ENCODE measurements at regions not wholly inside any gene's neighbourhood (a gene's known extent, or its start where the extent isn't known, plus 50 kb on each side); places are given as distances from the start of the nearest gene placed in this dataset.

GRCh38 chr10:43774234-43774769, 125.6 kb upstream of the ZNF32 start:
- H3K4me3 ChIP-seq (replicated peaks in 1 of 2; ENCODE audit: low read depth in 1 of 2, low read length in 2 of 2) = no peak overlapping the region
- no peaks in the 10 kb centered on the region for H3K9me2 ChIP-seq (ENCODE audit: insufficient read depth)
- BruUV-seq (replicated peaks) = no TSS peak
- no peak for DNase-seq (ENCODE audit: low read depth, low spot score)
- no peaks in the 10 kb centered on the region for H3K36me3 ChIP-seq (ENCODE audit: control insufficient read depth in 1 of 2, insufficient read depth in 2 of 2, low read length in 2 of 2)
- ChIA-PET CTCF (no interaction called here), POLR2A (no interaction called here), RAD21 (ENCODE audit: low non-redundant PET in 1 of 2, low total read pairs in 2 of 2, uncharacterized antibody in 2 of 2, unreplicated experiment in 2 of 2) (no interaction called here)
- no peaks in the 10 kb centered on the region for H3K4me1 ChIP-seq (ENCODE audit: control insufficient read depth in 1 of 2, insufficient read depth in 2 of 2, low read length in 2 of 2)
- H2AFZ ChIP-seq (ENCODE audit: low read depth, low read length, poor library complexity, severe bottlenecking) = no peak overlapping the region
- no peaks in the 10 kb centered on the region for H4K20me1 ChIP-seq (ENCODE audit: insufficient read depth)
- H3K27ac ChIP-seq (ENCODE audit: low read depth, low read length) = no peak overlapping the region
- no peaks in the 10 kb centered on the region for H3K27me3 ChIP-seq (ENCODE audit: insufficient read depth, low read length)
- no peak overlapping the region for H3K4me2 ChIP-seq (ENCODE audit: low read length)
- TF ChIP-seq CBX3 (IDR thresholded peaks at IDR 0.05; ENCODE audit: low read depth) (no peak), EZH2 (IDR thresholded peaks at IDR 0.05) (no peak), POLR2AphosphoS5 (IDR thresholded peaks at IDR 0.05; ENCODE audit: low read depth, low read length) (no peak), SRF (IDR thresholded peaks at IDR 0.05; ENCODE audit: low read depth) (no peak), SIN3A (IDR thresholded peaks at IDR 0.05; ENCODE audit: low read depth) (no peak), JUND (IDR thresholded peaks at IDR 0.05) (no peak), ELF1 (IDR thresholded peaks at IDR 0.05; ENCODE audit: borderline replicate concordance, low read depth) (no peak), POLR2A (IDR thresholded peaks at IDR 0.05; ENCODE audit: borderline replicate concordance, extremely low read depth, insufficient read depth, insufficient read length) (no peak), YY1 (IDR thresholded peaks at IDR 0.05; ENCODE audit: extremely low read depth, insufficient replicate concordance, low read depth, low read length) (no peak), EZH2phosphoT487 (IDR thresholded peaks at IDR 0.05; ENCODE audit: borderline replicate concordance) (no peak), RAD21 (IDR thresholded peaks at IDR 0.05; ENCODE audit: low read depth) (no peak), ZNF274 (IDR thresholded peaks at IDR 0.05; ENCODE audit: low read depth, low read length) (no peak), EGR1 (IDR thresholded peaks at IDR 0.05; ENCODE audit: low read depth) (no peak), TCF7L2 (IDR thresholded peaks at IDR 0.05; ENCODE audit: borderline replicate concordance, extremely low read depth, insufficient read depth, insufficient read length) (no peak)
- TF ChIP-seq, protein P1, sequence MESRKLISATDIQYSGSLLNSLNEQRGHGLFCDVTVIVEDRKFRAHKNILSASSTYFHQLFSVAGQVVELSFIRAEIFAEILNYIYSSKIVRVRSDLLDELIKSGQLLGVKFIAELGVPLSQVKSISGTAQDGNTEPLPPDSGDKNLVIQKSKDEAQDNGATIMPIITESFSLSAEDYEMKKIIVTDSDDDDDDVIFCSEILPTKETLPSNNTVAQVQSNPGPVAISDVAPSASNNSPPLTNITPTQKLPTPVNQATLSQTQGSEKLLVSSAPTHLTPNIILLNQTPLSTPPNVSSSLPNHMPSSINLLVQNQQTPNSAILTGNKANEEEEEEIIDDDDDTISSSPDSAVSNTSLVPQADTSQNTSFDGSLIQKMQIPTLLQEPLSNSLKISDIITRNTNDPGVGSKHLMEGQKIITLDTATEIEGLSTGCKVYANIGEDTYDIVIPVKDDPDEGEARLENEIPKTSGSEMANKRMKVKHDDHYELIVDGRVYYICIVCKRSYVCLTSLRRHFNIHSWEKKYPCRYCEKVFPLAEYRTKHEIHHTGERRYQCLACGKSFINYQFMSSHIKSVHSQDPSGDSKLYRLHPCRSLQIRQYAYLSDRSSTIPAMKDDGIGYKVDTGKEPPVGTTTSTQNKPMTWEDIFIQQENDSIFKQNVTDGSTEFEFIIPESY (IDR thresholded peaks at IDR 0.05; ENCODE audit: extremely low read depth, insufficient replicate concordance, low read length) = no peak
- TF ChIP-seq, protein P2, sequence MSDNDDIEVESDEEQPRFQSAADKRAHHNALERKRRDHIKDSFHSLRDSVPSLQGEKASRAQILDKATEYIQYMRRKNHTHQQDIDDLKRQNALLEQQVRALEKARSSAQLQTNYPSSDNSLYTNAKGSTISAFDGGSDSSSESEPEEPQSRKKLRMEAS (IDR thresholded peaks at IDR 0.05) = no peak
- TF ChIP-seq, protein P3, sequence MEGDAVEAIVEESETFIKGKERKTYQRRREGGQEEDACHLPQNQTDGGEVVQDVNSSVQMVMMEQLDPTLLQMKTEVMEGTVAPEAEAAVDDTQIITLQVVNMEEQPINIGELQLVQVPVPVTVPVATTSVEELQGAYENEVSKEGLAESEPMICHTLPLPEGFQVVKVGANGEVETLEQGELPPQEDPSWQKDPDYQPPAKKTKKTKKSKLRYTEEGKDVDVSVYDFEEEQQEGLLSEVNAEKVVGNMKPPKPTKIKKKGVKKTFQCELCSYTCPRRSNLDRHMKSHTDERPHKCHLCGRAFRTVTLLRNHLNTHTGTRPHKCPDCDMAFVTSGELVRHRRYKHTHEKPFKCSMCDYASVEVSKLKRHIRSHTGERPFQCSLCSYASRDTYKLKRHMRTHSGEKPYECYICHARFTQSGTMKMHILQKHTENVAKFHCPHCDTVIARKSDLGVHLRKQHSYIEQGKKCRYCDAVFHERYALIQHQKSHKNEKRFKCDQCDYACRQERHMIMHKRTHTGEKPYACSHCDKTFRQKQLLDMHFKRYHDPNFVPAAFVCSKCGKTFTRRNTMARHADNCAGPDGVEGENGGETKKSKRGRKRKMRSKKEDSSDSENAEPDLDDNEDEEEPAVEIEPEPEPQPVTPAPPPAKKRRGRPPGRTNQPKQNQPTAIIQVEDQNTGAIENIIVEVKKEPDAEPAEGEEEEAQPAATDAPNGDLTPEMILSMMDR (IDR thresholded peaks at IDR 0.05 in 2 of 3, conservative IDR thresholded peaks at IDR 0.05 in 1 of 3; ENCODE audit: borderline replicate concordance in 1 of 3, insufficient read depth in 1 of 3, low read depth in 2 of 3, low read length in 2 of 3) = no peak
- TF ChIP-seq, protein P4, sequence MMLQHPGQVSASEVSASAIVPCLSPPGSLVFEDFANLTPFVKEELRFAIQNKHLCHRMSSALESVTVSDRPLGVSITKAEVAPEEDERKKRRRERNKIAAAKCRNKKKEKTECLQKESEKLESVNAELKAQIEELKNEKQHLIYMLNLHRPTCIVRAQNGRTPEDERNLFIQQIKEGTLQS (IDR thresholded peaks at IDR 0.05) = no peak
- TF ChIP-seq, protein P5, sequence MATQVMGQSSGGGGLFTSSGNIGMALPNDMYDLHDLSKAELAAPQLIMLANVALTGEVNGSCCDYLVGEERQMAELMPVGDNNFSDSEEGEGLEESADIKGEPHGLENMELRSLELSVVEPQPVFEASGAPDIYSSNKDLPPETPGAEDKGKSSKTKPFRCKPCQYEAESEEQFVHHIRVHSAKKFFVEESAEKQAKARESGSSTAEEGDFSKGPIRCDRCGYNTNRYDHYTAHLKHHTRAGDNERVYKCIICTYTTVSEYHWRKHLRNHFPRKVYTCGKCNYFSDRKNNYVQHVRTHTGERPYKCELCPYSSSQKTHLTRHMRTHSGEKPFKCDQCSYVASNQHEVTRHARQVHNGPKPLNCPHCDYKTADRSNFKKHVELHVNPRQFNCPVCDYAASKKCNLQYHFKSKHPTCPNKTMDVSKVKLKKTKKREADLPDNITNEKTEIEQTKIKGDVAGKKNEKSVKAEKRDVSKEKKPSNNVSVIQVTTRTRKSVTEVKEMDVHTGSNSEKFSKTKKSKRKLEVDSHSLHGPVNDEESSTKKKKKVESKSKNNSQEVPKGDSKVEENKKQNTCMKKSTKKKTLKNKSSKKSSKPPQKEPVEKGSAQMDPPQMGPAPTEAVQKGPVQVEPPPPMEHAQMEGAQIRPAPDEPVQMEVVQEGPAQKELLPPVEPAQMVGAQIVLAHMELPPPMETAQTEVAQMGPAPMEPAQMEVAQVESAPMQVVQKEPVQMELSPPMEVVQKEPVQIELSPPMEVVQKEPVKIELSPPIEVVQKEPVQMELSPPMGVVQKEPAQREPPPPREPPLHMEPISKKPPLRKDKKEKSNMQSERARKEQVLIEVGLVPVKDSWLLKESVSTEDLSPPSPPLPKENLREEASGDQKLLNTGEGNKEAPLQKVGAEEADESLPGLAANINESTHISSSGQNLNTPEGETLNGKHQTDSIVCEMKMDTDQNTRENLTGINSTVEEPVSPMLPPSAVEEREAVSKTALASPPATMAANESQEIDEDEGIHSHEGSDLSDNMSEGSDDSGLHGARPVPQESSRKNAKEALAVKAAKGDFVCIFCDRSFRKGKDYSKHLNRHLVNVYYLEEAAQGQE (IDR thresholded peaks at IDR 0.05; ENCODE audit: low read depth) = no peak
- intact Hi-C loops (cut with micrococcal nuclease) = no loop called here
- no peaks in the 10 kb centered on the region for H3K79me2 ChIP-seq (ENCODE audit: insufficient read depth, low read length)
- ATAC-seq = no peak
- H3K9me3 ChIP-seq (ENCODE audit: control insufficient read depth in 1 of 2, insufficient read depth in 1 of 2, low read depth in 1 of 2, low read length in 2 of 2) = 0 out of 4 replicates have a peak, but pooled peaks cover 0 to 9% of the 10 kb centered on the region in 2 experiments
- H3K9ac ChIP-seq (ENCODE audit: low read length) = no peak overlapping the region

Data from HCT116 (cell line).